NB4 (cell line): ENCODE measurements at regions not wholly inside any gene's neighbourhood (a gene's known extent, or its start where the extent isn't known, plus 50 kb on each side); places are given as distances from the start of the nearest gene placed in this dataset.

Experiments used
- CTCF ChIP-seq: IDR thresholded peaks from one replicate; pipeline ENCODE4 v1.5.1; 2012; ENCODE audit warnings: low read depth, low read length
- MAX ChIP-seq: IDR thresholded peaks from 2 replicates; pipeline ENCODE4 v1.6.1; 2011; ENCODE audit warnings: low read depth, low read length
- MYC ChIP-seq: IDR thresholded peaks from 2 replicates; pipeline ENCODE4 v1.6.1; 2011; ENCODE audit warnings: low read depth, low read length
- POLR2A ChIP-seq: IDR thresholded peaks from 2 replicates; pipeline ENCODE4 v1.6.1; 2011; ENCODE audit warnings: mild to moderate bottlenecking; ENCODE audit not compliant: insufficient read length; ENCODE audit errors: extremely low read depth

DNA sequence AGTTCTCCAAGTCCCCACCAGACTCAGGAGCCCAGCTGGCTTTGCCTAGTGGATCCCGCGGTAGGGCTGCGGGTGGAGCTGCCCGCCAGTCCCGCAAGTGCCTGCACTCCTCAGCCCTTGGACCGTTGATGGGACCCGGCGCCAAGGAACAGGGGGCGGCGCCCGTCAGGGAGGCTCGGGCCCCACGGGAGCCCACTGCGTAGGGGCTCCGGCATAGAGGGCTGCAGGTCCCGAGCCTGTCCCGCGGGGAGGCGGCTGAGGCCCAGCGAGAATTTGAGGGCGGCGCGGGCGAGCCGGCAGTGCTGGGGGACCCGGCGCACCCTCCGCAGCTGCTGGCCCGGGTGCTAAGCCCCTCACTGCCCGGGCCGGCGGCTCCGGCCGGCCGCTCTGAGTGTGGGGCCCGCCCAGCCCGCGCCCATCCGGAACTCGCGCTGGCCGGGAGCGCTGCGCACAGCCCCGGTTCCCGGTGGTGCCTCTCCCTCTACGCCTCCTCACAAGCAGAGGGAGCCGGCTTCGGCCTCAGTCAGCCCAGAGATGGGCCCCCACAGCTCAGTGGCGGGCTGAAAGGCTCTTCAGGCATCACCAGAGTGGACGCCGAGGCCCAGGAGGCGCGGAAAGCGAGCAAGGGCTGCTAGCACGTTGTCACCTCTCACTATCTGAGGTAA lies 452.4 kb upstream of the LRFN5 start:
- TF ChIP-seq POLR2A: no peak
- no peak for TF ChIP-seq MYC
- TF ChIP-seq CTCF: no peak
- TF ChIP-seq MAX: no peak
